ENCODE measurements at regions not wholly inside any gene's neighbourhood (a gene's known extent, or its start where the extent isn't known, plus 50 kb on each side); places are given as distances from the start of the nearest gene placed in this dataset.

DNA sequence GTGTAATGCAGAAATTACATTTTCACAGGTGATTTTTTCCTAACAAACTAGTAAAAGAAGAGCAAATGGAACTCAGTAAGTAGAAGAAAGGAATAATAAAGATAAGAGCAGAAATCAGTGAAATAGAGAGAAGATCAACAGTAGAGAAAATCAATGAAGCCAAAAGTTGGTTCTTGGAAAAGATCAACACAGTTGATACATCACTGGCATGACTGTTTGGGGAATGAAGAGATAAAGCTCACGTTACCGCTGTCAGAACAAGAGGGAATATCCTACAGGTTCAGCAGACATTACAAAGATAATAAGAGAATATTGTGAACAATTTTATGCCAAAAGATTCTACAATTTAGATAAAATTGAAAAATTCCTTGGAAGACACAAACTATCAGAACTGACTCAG, 146.4 kb downstream of the ACTR3B start:
- 86 to 93% methylated on average over 2 of the region's 2 CpGs for WGBS, 2 donors
- Histone ChIP-seq H3K36me3 (no peaks in the 10 kb centered on the region), H3K27ac (no peak overlapping the region), H3K4me1 (no peaks in the 10 kb centered on the region), H3K27me3 (no peaks in the 10 kb centered on the region), H3K9me3 (no peaks in the 10 kb centered on the region), H3K4me3 (no peak overlapping the region)
- TF ChIP-seq, protein P1, sequence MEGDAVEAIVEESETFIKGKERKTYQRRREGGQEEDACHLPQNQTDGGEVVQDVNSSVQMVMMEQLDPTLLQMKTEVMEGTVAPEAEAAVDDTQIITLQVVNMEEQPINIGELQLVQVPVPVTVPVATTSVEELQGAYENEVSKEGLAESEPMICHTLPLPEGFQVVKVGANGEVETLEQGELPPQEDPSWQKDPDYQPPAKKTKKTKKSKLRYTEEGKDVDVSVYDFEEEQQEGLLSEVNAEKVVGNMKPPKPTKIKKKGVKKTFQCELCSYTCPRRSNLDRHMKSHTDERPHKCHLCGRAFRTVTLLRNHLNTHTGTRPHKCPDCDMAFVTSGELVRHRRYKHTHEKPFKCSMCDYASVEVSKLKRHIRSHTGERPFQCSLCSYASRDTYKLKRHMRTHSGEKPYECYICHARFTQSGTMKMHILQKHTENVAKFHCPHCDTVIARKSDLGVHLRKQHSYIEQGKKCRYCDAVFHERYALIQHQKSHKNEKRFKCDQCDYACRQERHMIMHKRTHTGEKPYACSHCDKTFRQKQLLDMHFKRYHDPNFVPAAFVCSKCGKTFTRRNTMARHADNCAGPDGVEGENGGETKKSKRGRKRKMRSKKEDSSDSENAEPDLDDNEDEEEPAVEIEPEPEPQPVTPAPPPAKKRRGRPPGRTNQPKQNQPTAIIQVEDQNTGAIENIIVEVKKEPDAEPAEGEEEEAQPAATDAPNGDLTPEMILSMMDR (IDR thresholded peaks at IDR 0.05) = no peak
- TF ChIP-seq POLR2A (IDR thresholded peaks at IDR 0.05) (no peak), EP300 (IDR thresholded peaks at IDR 0.05) (no peak), POLR2AphosphoS5 (IDR thresholded peaks at IDR 0.05) (no peak)
- DNase-seq (no peak), ATAC-seq (ENCODE audit: low FRiP score in 2 of 2) (no peak)

DNA sequence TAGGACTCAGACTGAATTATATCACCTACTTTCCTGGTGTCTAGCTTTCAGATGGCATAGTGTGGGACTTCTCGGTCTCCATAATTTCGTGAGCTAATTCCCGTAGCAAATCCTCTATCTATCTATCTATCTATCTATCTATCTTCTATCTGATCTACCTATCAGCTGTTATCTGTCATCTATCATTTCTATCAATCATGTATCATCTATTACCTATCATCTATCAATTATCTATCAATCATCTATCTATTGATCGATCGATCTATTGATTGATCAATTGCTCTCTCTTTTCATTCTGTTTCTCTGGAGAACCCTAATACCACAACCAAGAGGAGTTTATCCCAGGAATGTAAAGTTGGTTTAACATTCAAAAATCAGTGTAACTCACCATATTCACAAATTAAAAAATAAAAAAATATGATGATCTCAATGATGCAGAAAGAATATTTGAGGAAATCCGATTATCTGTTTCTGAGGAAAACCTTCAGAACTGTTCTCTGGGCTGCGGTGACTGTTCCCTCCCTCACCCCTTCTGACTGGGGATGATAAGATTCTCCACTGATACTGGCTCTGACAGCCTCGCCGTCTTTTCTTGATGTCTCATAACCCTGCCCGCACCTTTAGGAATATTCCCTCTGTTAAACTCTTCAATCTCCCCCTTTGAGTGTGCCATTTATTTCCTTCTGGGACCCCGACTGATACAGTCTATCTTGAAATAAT, 147.7 kb downstream of the ACTR3B start:
- H3K27me3 ChIP-seq = no peaks in the 10 kb centered on the region
- H3K4me3 ChIP-seq = no peak overlapping the region
- no peak for TF ChIP-seq POLR2A (IDR thresholded peaks at IDR 0.05)
- no peak for TF ChIP-seq EP300 (IDR thresholded peaks at IDR 0.05)
- ATAC-seq (ENCODE audit: low FRiP score in 2 of 2) = no peak
- DNase-seq = no peak
- WGBS, 2 donors = 83 to 93% methylated on average over 11 of the region's 11 CpGs
- no peaks in the 10 kb centered on the region for H3K4me1 ChIP-seq
- no peaks in the 10 kb centered on the region for H3K9me3 ChIP-seq
- no peaks in the 10 kb centered on the region for H3K36me3 ChIP-seq
- H3K27ac ChIP-seq = no peak overlapping the region

DNA sequence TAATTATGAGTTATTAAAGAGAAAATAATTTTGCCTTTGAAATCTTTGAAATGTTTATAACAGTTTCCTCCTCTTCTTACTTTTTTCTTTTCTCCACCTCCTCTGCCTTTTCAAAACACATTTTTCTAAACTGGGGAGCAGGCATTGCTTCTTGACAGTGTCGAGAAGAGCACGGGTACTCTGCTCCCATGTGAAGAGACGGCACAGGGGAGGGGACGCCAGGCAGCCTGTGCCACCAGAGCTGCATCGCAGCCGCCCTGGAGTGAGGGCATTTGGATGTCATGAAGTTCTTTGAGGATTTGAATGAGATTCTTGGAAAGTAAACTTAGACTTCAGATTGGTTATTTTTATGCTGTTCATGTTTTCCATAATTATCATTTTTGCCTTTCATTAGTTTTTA, 149.7 kb downstream of the ACTR3B start:
- no peaks in the 10 kb centered on the region for H3K27me3 ChIP-seq
- H3K9me3 ChIP-seq = no peaks in the 10 kb centered on the region
- DNase-seq (no peak), ATAC-seq (ENCODE audit: low FRiP score in 2 of 2) (no peak)
- no peak overlapping the region for H3K4me3 ChIP-seq
- 84 to 90% methylated on average over 6 of the region's 6 CpGs for WGBS, 2 donors
- no peaks in the 10 kb centered on the region for H3K36me3 ChIP-seq
- TF ChIP-seq EP300 (IDR thresholded peaks at IDR 0.05) (no peak), POLR2A (IDR thresholded peaks at IDR 0.05) (no peak), POLR2AphosphoS5 (IDR thresholded peaks at IDR 0.05) (no peak)
- TF ChIP-seq, protein P1 (IDR thresholded peaks at IDR 0.05) = no peak
- H3K4me1 ChIP-seq = no peaks in the 10 kb centered on the region
- H3K27ac ChIP-seq = no peak overlapping the region

DNA sequence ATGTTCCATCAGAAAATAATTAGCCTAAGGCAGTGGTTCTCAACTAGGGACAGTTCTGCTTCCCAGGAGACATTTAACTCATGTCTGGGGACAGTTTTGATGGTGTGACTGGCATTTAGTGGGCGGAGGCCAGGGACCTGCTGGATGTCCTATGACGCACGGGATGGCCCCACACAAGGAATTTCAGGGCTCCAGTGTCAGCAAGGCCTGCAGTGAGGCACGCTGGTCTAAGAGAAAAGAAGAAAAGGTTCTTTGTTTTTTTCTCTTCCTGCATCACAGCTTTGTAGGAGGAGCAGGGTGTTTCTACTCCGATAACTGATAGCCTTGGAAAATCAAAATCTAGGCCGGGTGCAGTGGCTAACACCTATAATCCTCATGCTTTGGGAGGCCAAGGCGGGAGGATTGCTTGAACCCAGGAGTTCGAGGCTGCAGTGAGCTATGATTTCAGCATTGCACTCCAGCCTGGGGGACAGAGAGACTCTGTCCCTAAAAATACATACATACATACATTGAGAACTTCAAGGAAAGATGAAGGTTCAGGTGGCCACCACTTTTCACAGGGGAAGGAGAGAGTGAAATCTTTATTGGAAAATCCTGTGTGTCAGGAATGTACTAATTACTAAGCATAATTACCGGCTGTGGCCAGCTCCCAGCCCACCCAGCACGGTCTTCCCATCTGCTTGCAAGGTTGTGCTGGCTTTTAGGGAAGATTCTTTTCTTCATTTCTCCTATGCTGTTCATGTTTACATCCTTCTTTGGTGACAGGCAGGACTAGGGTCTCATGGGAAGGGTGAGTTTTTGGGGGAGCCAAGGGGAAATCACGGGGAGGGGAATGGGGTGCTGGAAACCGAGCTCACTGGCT, 150.4 kb downstream of the ACTR3B start:
- H3K9me3 ChIP-seq = no peaks in the 10 kb centered on the region
- H3K4me1 ChIP-seq = no peaks in the 10 kb centered on the region
- no peaks in the 10 kb centered on the region for H3K36me3 ChIP-seq
- no peaks in the 10 kb centered on the region for H3K27me3 ChIP-seq
- DNase-seq (no peak), ATAC-seq (ENCODE audit: low FRiP score in 2 of 2) (no peak)
- TF ChIP-seq, protein P1 (IDR thresholded peaks at IDR 0.05) = no peak
- TF ChIP-seq POLR2AphosphoS5 (IDR thresholded peaks at IDR 0.05) = no peak
- no peak for TF ChIP-seq EP300 (IDR thresholded peaks at IDR 0.05)
- TF ChIP-seq POLR2A (IDR thresholded peaks at IDR 0.05) = no peak
- no peak overlapping the region for H3K27ac ChIP-seq
- WGBS, 2 donors = 67 to 74% methylated on average over 12 of the region's 12 CpGs
- H3K4me3 ChIP-seq = no peak overlapping the region

DNA sequence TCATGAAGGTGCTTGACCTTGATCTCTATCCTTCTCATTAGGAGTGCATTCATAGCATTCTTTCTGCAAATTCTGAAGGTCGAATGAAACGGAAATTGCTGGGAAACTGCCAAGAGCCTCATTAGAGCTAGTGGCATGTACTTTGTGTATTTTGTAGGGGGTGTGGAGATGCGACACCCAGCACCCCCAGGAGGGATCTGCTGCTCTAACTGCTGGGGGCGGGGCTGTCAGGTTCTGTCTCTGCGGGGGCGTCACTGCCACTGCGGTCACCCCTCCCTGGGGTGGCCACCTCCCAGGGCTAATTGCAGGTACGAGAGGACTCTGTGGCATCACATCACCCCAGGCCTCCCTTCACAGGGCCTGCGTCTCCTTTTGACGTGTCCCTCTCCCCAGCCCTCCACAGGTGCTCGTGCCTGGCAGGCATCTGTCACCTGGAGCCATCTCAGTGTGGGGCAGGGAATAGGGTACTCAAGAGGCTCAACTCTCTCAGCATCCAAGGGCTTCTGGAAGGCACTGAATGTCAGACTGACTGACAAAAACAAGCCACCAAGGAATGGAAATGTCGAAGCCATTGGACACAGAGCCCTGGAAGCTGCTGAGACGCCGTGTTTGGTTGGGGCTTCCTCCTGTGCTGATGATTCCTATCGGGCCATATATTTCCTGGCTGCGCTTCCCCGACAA, 151.1 kb downstream of the ACTR3B start:
- DNase-seq (no peak), ATAC-seq (ENCODE audit: low FRiP score in 2 of 2) (no peak)
- H3K4me1 ChIP-seq = no peaks in the 10 kb centered on the region
- H3K27me3 ChIP-seq = no peaks in the 10 kb centered on the region
- H3K36me3 ChIP-seq = no peaks in the 10 kb centered on the region
- no peak overlapping the region for H3K27ac ChIP-seq
- no peak overlapping the region for H3K4me3 ChIP-seq
- no peaks in the 10 kb centered on the region for H3K9me3 ChIP-seq
- 50 to 51% methylated on average over 9 to 17 of the region's 17 CpGs for WGBS, 2 donors
- TF ChIP-seq POLR2AphosphoS5 (IDR thresholded peaks at IDR 0.05) = no peak
- TF ChIP-seq EP300 (IDR thresholded peaks at IDR 0.05) = no peak
- TF ChIP-seq, protein P1 (IDR thresholded peaks at IDR 0.05) = no peak
- no peak for TF ChIP-seq POLR2A (IDR thresholded peaks at IDR 0.05)
